Body of pancreas (tissue), 4 donors: ENCODE measurements at regions not wholly inside any gene's neighbourhood (a gene's known extent, or its start where the extent isn't known, plus 50 kb on each side); places are given as distances from the start of the nearest gene placed in this dataset.

ENCODE experiments used
- ATAC-seq: fragments of 150-250 bp; one replicate; pipeline ENCODE4 v1.9.1; 2016
- DNase-seq, 4 donors: peaks; one replicate each; pipeline ENCODE4 v3.0.0-alpha.2; 2019
- H3K27ac ChIP-seq, 4 donors: fragments of 200-600 bp; sonication (generic); 1 replicate in 3 of 4; 2 replicates in 1 of 4; pipeline versions ENCODE4 v1.5.1 to v1.6.1; 2016 to 2019; ENCODE audit warnings: mild to moderate bottlenecking in 1 of 4, mixed read lengths in 1 of 4, moderate library complexity in 1 of 4
- H3K27me3 ChIP-seq, 2 donors: fragments of 200-600 bp; sonication (generic); one replicate each; pipeline ENCODE4 v1.6.0; 2016; ENCODE audit warnings: mild to moderate bottlenecking in 1 of 2
- H3K36me3 ChIP-seq, 2 donors: fragments of 200-600 bp; sonication (generic); replicated peaks in 1 of 2; 2 replicates each; pipeline ENCODE4 v1.5.1; 2016; ENCODE audit warnings: low read depth in 2 of 2; ENCODE audit not compliant: insufficient read depth in 1 of 2
- H3K4me1 ChIP-seq: fragments of 200-600 bp; sonication (generic); one replicate; pipeline ENCODE4 v1.6.0; 2016
- H3K4me3 ChIP-seq, 2 donors: fragments of 200-600 bp; sonication (generic); 1 replicate in 1 of 2; 2 replicates in 1 of 2; pipeline ENCODE4 v1.5.1; 2016 to 2019
- H3K9me3 ChIP-seq, 3 donors: fragments of 200-600 bp; sonication (generic); 1 replicate in 2 of 3; 2 replicates in 1 of 3; pipeline ENCODE4 v1.5.1; 2016
- CTCF ChIP-seq, 7 experiments: fragments of 450-650 bp in 4 of 7; fragments of 200-600 bp in 3 of 7; sonication (generic) in 3 of 7; IDR thresholded peaks; one replicate each; pipeline ENCODE4 v1.5.1; 2016 to 2019; ENCODE audit warnings: antibody characterized with exemption in 7 of 7
- POLR2A ChIP-seq, 3 donors: fragments of 450-650 bp; IDR thresholded peaks; one replicate each; pipeline ENCODE4 v1.6.1; 2016; ENCODE audit warnings: antibody characterized with exemption in 3 of 3, mild to moderate bottlenecking in 2 of 3
- WGBS, 2 donors: methylation state at CpG; one replicate each; pipeline ENCODE4 v1.1.5; 2017; 5-methylcytosine and 5-hydroxymethylcytosine counted together
- intact Hi-C: fragments of 100-400 bp; cut with DNase I; formaldehyde crosslinking; loops from one replicate; pipeline ENCODE4 v1.15.1; 2023

DNA sequence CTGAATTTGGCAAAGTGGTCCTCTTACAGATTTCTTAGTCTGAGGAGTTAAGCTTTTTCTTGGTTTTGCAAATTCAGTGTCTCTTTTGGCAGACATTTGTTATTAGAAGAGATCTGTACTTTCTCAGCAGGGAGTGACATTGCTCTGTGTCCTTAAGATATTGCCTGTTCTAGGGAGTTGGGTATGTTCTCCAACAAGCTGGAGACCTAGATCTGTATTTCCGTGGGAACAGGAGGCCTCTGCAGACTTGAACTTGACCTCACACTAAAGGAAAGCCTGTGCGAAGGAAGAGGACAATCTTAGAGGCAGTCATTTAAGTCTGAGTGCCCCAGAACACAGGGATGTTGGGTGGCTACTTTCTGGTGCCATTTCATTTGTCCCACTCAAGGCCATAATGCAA, 107.0 kb upstream of the ATP8B1 start:
- DNase-seq (no peak), ATAC-seq (no peak)
- Histone ChIP-seq H3K36me3 (no peaks in the 10 kb centered on the region), H3K4me1 (no peaks in the 10 kb centered on the region), H3K27me3 (no peaks in the 10 kb centered on the region), H3K9me3 (no peaks in the 10 kb centered on the region), H3K4me3 (no peak overlapping the region), H3K27ac (no peak overlapping the region)
- 69 to 83% methylated on average over 2 of the region's 2 CpGs for whole genome bisulfite sequencing, 2 donors
- intact Hi-C loops = no loop called here
- no peak for TF ChIP-seq CTCF (IDR thresholded peaks at IDR 0.05)
- TF ChIP-seq POLR2A (IDR thresholded peaks at IDR 0.05) = no peak

DNA sequence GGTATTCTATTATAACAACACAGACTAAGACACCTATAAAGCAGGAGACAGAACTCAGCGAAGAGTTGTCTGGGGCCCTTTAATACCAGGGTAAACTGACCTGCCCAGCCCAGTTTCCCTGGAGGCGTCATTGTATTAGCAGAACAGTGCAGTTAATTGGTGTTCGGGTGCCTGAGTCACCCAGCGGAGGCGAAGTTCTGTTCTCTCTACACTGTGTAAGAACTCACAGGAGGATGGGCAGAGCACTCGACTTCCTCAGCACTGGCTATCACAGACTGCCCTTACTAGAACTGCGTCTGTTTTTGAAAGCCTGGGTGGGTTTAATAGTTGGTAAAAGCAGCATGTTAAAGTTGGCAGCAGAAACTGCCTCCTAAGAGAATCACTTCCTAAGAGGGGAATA, 106.5 kb upstream of the ATP8B1 start:
- 79 to 87% methylated on average over 7 of the region's 7 CpGs for WGBS, 2 donors
- intact Hi-C loops = no loop called here
- Histone ChIP-seq H3K27me3 (no peaks in the 10 kb centered on the region), H3K9me3 (no peaks in the 10 kb centered on the region), H3K4me1 (no peaks in the 10 kb centered on the region), H3K36me3 (no peaks in the 10 kb centered on the region), H3K27ac (no peak overlapping the region), H3K4me3 (no peak overlapping the region)
- no peak for ATAC-seq
- no peak for DNase-seq
- TF ChIP-seq POLR2A (IDR thresholded peaks at IDR 0.05) (no peak), CTCF (IDR thresholded peaks at IDR 0.05) (no peak)

DNA sequence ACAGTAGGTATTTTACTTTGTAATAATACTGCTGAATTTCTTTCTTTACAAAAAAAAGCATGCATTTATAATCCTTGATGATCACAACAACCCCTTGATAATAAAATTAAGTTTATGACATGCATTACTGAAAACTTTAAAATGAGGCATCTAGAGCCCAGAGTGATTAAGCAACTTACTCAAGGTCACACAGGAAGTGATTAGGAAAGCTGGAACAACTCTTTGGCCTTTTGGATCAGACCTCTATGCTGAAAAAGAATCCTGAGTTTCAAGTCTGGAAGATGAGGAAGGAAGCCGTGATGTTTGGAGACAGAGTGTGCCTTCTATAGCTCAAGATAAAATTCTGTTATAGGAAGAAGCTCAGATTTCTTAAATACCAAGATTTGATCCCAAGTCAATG, 105.0 kb upstream of the ATP8B1 start:
- intact Hi-C loops = no loop called here
- 50 to 59% methylated on average over 1 of the region's 1 CpG for WGBS, 2 donors
- Histone ChIP-seq H3K4me3 (no peak overlapping the region), H3K9me3 (no peaks in the 10 kb centered on the region), H3K4me1 (no peaks in the 10 kb centered on the region), H3K36me3 (no peaks in the 10 kb centered on the region), H3K27me3 (no peaks in the 10 kb centered on the region), H3K27ac (no peak overlapping the region)
- no peak for ATAC-seq
- no peak for DNase-seq
- TF ChIP-seq POLR2A (IDR thresholded peaks at IDR 0.05) (no peak), CTCF (IDR thresholded peaks at IDR 0.05) (no peak)

DNA sequence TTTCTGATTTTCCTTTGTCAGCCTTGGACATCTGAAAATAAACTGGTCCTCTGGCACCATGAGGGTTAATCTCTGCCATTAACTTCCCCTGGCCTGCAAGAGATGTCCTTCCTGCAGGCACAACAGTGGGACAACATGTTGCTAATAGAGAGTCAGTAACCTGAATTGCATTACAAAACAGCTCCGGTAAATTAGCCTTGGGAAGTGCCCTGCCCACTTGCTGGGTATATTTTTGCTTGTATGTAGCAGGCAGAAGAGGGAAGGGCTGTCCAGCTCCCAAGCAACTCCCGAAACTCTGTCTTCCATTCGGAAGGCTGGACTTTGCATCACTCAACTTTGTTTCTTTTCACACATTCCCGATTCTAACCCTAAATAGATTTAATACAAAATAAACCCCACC, 104.4 kb upstream of the ATP8B1 start:
- DNase-seq = no peak
- intact Hi-C loops = no loop called here
- no peak for TF ChIP-seq POLR2A (IDR thresholded peaks at IDR 0.05)
- no peak for TF ChIP-seq CTCF (IDR thresholded peaks at IDR 0.05)
- Histone ChIP-seq H3K4me1 (no peaks in the 10 kb centered on the region), H3K36me3 (no peaks in the 10 kb centered on the region), H3K4me3 (no peak overlapping the region), H3K27ac (no peak overlapping the region), H3K9me3 (no peaks in the 10 kb centered on the region), H3K27me3 (no peaks in the 10 kb centered on the region)
- 68 to 73% methylated on average over 4 of the region's 4 CpGs for WGBS, 2 donors
- no peak for ATAC-seq

DNA sequence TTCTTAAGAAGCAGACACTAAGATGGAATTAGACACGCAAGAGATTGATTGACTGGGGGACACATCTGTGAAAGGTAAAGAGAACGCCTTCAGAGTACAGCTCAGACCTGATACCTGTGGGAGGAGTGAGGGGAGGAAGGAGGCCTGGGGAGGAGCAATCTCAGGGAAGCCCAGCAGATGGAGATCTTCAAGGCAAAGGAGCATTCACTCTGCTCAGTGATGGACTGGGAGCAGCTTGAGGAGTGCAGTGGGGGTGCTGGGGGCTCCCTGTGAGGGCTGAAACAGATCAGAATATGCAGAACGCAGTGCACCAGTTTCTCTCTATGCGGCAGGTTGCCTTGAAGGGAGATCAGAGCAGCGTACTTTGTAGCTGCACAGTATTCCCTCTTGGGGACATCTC, 103.7 kb upstream of the ATP8B1 start:
- no peaks in the 10 kb centered on the region for H3K27me3 ChIP-seq
- H3K36me3 ChIP-seq = no peaks in the 10 kb centered on the region
- WGBS, 2 donors = 85 to 88% methylated on average over 5 of the region's 5 CpGs
- no peak for ATAC-seq
- no peak overlapping the region for H3K27ac ChIP-seq
- TF ChIP-seq CTCF (IDR thresholded peaks at IDR 0.05) = no peak
- TF ChIP-seq POLR2A (IDR thresholded peaks at IDR 0.05) = no peak
- intact Hi-C loops = no loop called here
- no peaks in the 10 kb centered on the region for H3K4me1 ChIP-seq
- no peak overlapping the region for H3K4me3 ChIP-seq
- no peaks in the 10 kb centered on the region for H3K9me3 ChIP-seq
- DNase-seq = no peak
